ENCODE measurements at regions not wholly inside any gene's neighbourhood (a gene's known extent, or its start where the extent isn't known, plus 50 kb on each side); places are given as distances from the start of the nearest gene placed in this dataset.

DNA sequence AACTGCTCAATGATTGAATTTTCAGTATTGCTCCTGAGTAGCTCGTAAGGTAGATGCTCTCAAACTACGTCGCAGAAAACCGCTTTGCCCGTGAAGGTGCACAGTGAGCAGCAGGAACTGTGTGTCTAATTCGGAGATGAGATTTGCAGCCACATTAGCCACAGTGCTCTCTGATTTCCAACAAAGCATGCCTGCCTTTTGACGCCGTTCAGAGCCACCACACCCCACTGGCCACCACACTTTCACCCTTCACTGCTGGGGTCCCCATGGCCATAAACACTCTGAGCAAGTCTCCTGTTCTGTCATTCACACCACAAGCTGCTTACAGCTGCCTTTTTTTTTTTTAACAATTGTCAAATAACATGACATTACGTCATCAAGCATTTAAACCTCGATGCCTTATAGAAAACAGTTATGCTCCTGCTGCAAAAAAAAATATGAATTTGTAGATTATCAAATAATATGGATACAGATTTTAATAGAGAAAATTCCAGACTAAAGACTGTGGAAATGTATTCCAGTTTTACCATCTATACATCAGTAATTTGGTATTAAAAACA is 578.8 kb upstream of the PFKP start:
- Histone ChIP-seq H3K4me3 (ENCODE audit: insufficient read depth, low read length) (no peak overlapping the region), H3K4me2 (ENCODE audit: insufficient read depth, low read length) (no peak overlapping the region), H3K79me2 (ENCODE audit: insufficient read depth, low read length) (no peaks in the 10 kb centered on the region), H3K27me3 (ENCODE audit: insufficient read depth, low read length) (no peaks in the 10 kb centered on the region), H4K20me1 (ENCODE audit: insufficient read depth, low read length) (no peaks in the 10 kb centered on the region), H2AFZ (ENCODE audit: low read length) (no peak overlapping the region), H3K4me1 (ENCODE audit: insufficient read depth, low read length) (no peaks in the 10 kb centered on the region), H3K9me3 (ENCODE audit: low read depth, low read length) (no peaks in the 10 kb centered on the region), H3K36me3 (ENCODE audit: insufficient read depth, low read length) (no peaks in the 10 kb centered on the region), H3K27ac (ENCODE audit: low read depth, low read length) (no peak overlapping the region)
- no peak for DNase-seq (ENCODE audit: insufficient read length, low spot score, missing footprints)
- TF ChIP-seq, protein P1, sequence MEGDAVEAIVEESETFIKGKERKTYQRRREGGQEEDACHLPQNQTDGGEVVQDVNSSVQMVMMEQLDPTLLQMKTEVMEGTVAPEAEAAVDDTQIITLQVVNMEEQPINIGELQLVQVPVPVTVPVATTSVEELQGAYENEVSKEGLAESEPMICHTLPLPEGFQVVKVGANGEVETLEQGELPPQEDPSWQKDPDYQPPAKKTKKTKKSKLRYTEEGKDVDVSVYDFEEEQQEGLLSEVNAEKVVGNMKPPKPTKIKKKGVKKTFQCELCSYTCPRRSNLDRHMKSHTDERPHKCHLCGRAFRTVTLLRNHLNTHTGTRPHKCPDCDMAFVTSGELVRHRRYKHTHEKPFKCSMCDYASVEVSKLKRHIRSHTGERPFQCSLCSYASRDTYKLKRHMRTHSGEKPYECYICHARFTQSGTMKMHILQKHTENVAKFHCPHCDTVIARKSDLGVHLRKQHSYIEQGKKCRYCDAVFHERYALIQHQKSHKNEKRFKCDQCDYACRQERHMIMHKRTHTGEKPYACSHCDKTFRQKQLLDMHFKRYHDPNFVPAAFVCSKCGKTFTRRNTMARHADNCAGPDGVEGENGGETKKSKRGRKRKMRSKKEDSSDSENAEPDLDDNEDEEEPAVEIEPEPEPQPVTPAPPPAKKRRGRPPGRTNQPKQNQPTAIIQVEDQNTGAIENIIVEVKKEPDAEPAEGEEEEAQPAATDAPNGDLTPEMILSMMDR (IDR thresholded peaks at IDR 0.05; ENCODE audit: extremely low read depth, low read depth, low read length), result no peak

DNA sequence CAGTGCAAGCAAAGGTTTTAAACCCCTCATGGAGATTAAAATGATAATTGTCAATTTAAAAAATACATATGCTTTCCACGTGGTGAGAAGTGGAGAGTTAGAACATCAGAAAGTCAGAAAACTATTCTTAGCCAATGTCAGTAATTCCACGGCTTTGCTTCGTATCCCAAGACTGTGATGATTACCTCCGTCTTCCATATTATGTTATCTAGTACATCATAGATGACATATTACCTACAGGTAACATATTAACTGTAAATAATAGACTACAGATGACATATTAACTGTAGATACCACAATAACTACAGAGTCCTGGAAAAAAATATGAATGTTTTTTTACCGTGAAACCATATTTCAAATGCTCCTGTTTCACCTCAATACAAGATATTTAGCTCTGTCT is 579.4 kb upstream of the PFKP start:
- TF ChIP-seq, protein P1 (IDR thresholded peaks at IDR 0.05; ENCODE audit: extremely low read depth, low read depth, low read length), result no peak
- no peak overlapping the region for H3K4me3 ChIP-seq (ENCODE audit: insufficient read depth, low read length)
- H3K9me3 ChIP-seq (ENCODE audit: low read depth, low read length), result no peaks in the 10 kb centered on the region
- H3K36me3 ChIP-seq (ENCODE audit: insufficient read depth, low read length), result no peaks in the 10 kb centered on the region
- no peaks in the 10 kb centered on the region for H3K79me2 ChIP-seq (ENCODE audit: insufficient read depth, low read length)
- no peak overlapping the region for H3K4me2 ChIP-seq (ENCODE audit: insufficient read depth, low read length)
- H3K27me3 ChIP-seq (ENCODE audit: insufficient read depth, low read length), result no peaks in the 10 kb centered on the region
- no peak overlapping the region for H2AFZ ChIP-seq (ENCODE audit: low read length)
- DNase-seq (ENCODE audit: insufficient read length, low spot score, missing footprints), result no peak
- H4K20me1 ChIP-seq (ENCODE audit: insufficient read depth, low read length), result no peaks in the 10 kb centered on the region
- H3K4me1 ChIP-seq (ENCODE audit: insufficient read depth, low read length), result no peaks in the 10 kb centered on the region
- H3K27ac ChIP-seq (ENCODE audit: low read depth, low read length), result no peak overlapping the region

DNA sequence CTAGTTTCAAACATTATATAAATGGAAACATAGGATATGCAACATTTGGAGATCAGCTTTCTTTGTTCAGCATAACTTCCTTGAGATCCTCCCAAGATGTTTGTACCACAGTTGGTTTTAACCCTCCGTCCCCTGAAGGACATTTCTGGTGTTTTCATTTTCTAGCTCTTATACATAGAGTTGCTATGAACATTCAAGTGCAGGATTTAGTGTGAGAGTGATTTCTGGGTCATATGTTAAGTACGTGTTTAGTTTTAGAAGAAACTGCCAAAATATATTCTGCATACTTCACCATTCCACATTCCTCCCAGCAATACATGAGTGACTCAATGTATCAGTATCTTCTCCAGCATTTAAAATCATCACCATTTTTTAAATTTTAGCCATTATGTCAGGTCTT is 588.7 kb upstream of the PFKP start:
- Histone ChIP-seq H3K4me2 (ENCODE audit: insufficient read depth, low read length) (no peak overlapping the region), H3K27ac (ENCODE audit: low read depth, low read length) (no peak overlapping the region), H3K9me3 (ENCODE audit: low read depth, low read length) (peaks cover 3% of the 10 kb centered on the region), H3K27me3 (ENCODE audit: insufficient read depth, low read length) (no peaks in the 10 kb centered on the region), H2AFZ (ENCODE audit: low read length) (no peak overlapping the region), H3K36me3 (ENCODE audit: insufficient read depth, low read length) (no peaks in the 10 kb centered on the region), H3K4me3 (ENCODE audit: insufficient read depth, low read length) (no peak overlapping the region), H4K20me1 (ENCODE audit: insufficient read depth, low read length) (no peaks in the 10 kb centered on the region), H3K79me2 (ENCODE audit: insufficient read depth, low read length) (no peaks in the 10 kb centered on the region), H3K4me1 (ENCODE audit: insufficient read depth, low read length) (no peaks in the 10 kb centered on the region)
- no peak for DNase-seq (ENCODE audit: insufficient read length, low spot score, missing footprints)
- TF ChIP-seq, protein P1 (IDR thresholded peaks at IDR 0.05; ENCODE audit: extremely low read depth, low read depth, low read length), result no peak

DNA sequence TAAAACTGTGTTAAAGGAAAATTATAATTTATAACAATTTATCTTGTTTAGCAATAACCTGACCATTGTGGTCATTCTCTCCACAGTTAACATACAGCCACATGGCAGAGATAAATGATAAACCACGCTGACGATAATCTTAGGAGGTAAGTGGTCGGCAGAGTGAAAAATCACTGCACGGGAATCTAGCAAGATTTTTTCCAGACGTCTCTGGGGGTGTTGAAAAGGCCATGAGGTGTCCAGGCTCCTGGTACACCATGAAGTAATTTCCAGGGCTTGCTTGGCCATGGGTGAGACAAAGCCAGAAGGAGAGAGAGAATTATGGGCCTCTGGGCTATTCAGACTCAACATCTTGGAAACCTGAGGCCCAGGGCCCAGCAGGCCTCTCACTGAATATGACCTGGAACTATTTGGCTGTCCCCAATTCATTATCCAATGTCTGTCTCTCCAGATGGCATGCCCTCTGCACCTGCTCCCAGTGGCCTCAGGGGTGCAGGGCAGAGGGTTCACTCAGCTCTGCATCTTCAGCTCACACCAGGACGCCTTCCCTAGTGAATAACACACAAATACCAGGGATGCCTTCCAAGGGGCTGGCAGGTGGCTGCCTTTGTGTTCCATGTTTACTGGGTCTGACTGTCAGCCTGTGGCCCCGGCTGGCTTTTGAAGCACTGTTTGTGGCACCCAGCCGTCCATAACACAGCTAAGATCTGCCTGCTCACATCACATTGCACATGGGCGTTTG is 590.4 kb upstream of the PFKP start:
- no peak overlapping the region for H2AFZ ChIP-seq (ENCODE audit: low read length)
- no peak overlapping the region for H3K4me3 ChIP-seq (ENCODE audit: insufficient read depth, low read length)
- no peak for DNase-seq (ENCODE audit: insufficient read length, low spot score, missing footprints)
- H4K20me1 ChIP-seq (ENCODE audit: insufficient read depth, low read length), result no peaks in the 10 kb centered on the region
- no peaks in the 10 kb centered on the region for H3K79me2 ChIP-seq (ENCODE audit: insufficient read depth, low read length)
- H3K27ac ChIP-seq (ENCODE audit: low read depth, low read length), result no peak overlapping the region
- no peaks in the 10 kb centered on the region for H3K36me3 ChIP-seq (ENCODE audit: insufficient read depth, low read length)
- H3K9me3 ChIP-seq (ENCODE audit: low read depth, low read length), result peaks cover 3% of the 10 kb centered on the region
- H3K4me2 ChIP-seq (ENCODE audit: insufficient read depth, low read length), result no peak overlapping the region
- no peaks in the 10 kb centered on the region for H3K27me3 ChIP-seq (ENCODE audit: insufficient read depth, low read length)
- TF ChIP-seq, protein P1 (IDR thresholded peaks at IDR 0.05; ENCODE audit: extremely low read depth, low read depth, low read length), result no peak
- H3K4me1 ChIP-seq (ENCODE audit: insufficient read depth, low read length), result no peaks in the 10 kb centered on the region

Data from osteoblast (primary cell).